PFSK-1 (cell line): ENCODE measurements at regions not wholly inside any gene's neighbourhood (a gene's known extent, or its start where the extent isn't known, plus 50 kb on each side); places are given as distances from the start of the nearest gene placed in this dataset.

Source experiments
- POLR2AphosphoS5 ChIP-seq: IDR thresholded peaks from 2 replicates; pipeline ENCODE4 v1.6.1; 2012; ENCODE audit warnings: low read depth, mild to moderate bottlenecking, control low read depth, low read length, moderate library complexity
- SIN3A ChIP-seq: IDR thresholded peaks from 2 replicates; pipeline ENCODE4 v1.6.1; 2012; ENCODE audit warnings: mild to moderate bottlenecking, low read length, moderate library complexity, borderline replicate concordance; ENCODE audit not compliant: insufficient read depth
- TAF1 ChIP-seq: IDR thresholded peaks from 2 replicates; pipeline ENCODE4 v1.6.1; 2012; ENCODE audit warnings: low read length, control low read depth, borderline replicate concordance; ENCODE audit not compliant: insufficient read depth

GRCh38 chr7:152516216-152516615 is 80.4 kb upstream of the KMT2C start:
- no peak for TF ChIP-seq SIN3A
- TF ChIP-seq POLR2AphosphoS5, result no peak
- no peak for TF ChIP-seq TAF1
